GM23248 (cell line): ENCODE measurements at regions not wholly inside any gene's neighbourhood (a gene's known extent, or its start where the extent isn't known, plus 50 kb on each side); places are given as distances from the start of the nearest gene placed in this dataset.

Experiments used
- DNase-seq: peaks from one replicate; pipeline ENCODE4 v3.0.0-alpha.2; 2015
- H2AFZ ChIP-seq: fragments of 200-600 bp; sonication (generic); 2 replicates; pipeline ENCODE4 v1.6.1; 2016; ENCODE audit warnings: antibody characterized with exemption
- H3F3A ChIP-seq: fragments of 200-600 bp; sonication (generic); 2 replicates; pipeline ENCODE4 v1.6.1; 2016; ENCODE audit warnings: mild to moderate bottlenecking, antibody characterized with exemption, mixed run types; ENCODE audit not compliant: insufficient read depth
- H3K27ac ChIP-seq: fragments of 200-600 bp; sonication (generic); 2 replicates; pipeline ENCODE4 v1.5.1; 2016; ENCODE audit warnings: mild to moderate bottlenecking
- H3K27me3 ChIP-seq: fragments of 200-600 bp; sonication (generic); replicated peaks from 2 replicates; pipeline ENCODE4 v1.6.1; 2016; ENCODE audit warnings: mild to moderate bottlenecking; ENCODE audit not compliant: insufficient read depth
- H3K36me3 ChIP-seq: fragments of 200-600 bp; sonication (generic); 2 replicates; pipeline ENCODE4 v1.6.1; 2016; ENCODE audit warnings: low read depth, mild to moderate bottlenecking
- H3K4me1 ChIP-seq: fragments of 200-600 bp; sonication (generic); 2 replicates; pipeline ENCODE4 v1.6.1; 2016; ENCODE audit warnings: mild to moderate bottlenecking; ENCODE audit not compliant: insufficient read depth
- H3K4me2 ChIP-seq: fragments of 200-600 bp; sonication (generic); one replicate; pipeline ENCODE4 v1.6.1; 2016; ENCODE audit warnings: mild to moderate bottlenecking; ENCODE audit not compliant: unreplicated experiment
- H3K4me3 ChIP-seq: fragments of 200-600 bp; sonication (generic); 2 replicates; pipeline ENCODE4 v1.5.1; 2016; ENCODE audit warnings: mild to moderate bottlenecking
- H3K79me2 ChIP-seq: fragments of 200-600 bp; sonication (generic); 2 replicates; pipeline ENCODE4 v1.6.1; 2016; ENCODE audit warnings: mild to moderate bottlenecking; ENCODE audit not compliant: insufficient read depth
- H3K9ac ChIP-seq: fragments of 200-600 bp; sonication (generic); 2 replicates; pipeline ENCODE4 v1.6.1; 2016; ENCODE audit warnings: mild to moderate bottlenecking
- H3K9me2 ChIP-seq: fragments of 200-600 bp; sonication (generic); 2 replicates; pipeline ENCODE4 v1.6.1; 2016; ENCODE audit warnings: mixed run types, mild to moderate bottlenecking, moderate library complexity; ENCODE audit not compliant: insufficient read depth
- H3K9me3 ChIP-seq: fragments of 200-600 bp; sonication (generic); one replicate; pipeline ENCODE4 v1.6.1; 2017; ENCODE audit warnings: low read depth
- H4K20me1 ChIP-seq: fragments of 200-600 bp; sonication (generic); 2 replicates; pipeline ENCODE4 v1.6.0; 2016; ENCODE audit not compliant: insufficient read depth
- EZH2 ChIP-seq: fragments of 200-600 bp; sonication (generic); IDR thresholded peaks from 2 replicates; pipeline ENCODE4 v1.6.1; 2018; ENCODE audit warnings: antibody characterized with exemption, mild to moderate bottlenecking; ENCODE audit not compliant: insufficient read depth, poor library complexity, severe bottlenecking
- EZH2phosphoT487 ChIP-seq: fragments of 200-600 bp; sonication (generic); IDR thresholded peaks from 2 replicates; pipeline ENCODE4 v1.6.1; 2018; ENCODE audit warnings: antibody characterized with exemption, moderate library complexity, mild to moderate bottlenecking, low read depth; ENCODE audit not compliant: insufficient read depth
- WGBS, 2 experiments: methylation state at CpG; one replicate each; pipeline ENCODE4 v1.1.6; 2015 to 2017; ENCODE audit warnings: low lambda C conversion rate in 2 of 2, low coverage in 1 of 2; ENCODE audit errors: missing lambda C conversion rate in 2 of 2; 5-methylcytosine and 5-hydroxymethylcytosine counted together
- in situ Hi-C: fragments of 300-500 bp; cut with MboI; formaldehyde crosslinking; loops from 2 replicates; pipeline ENCODE4 v1.15.0; 2020

GRCh38 chr4:36394352-36394903, 113.0 kb downstream of the DTHD1 start:
- H3K27me3 ChIP-seq, result no peaks in the 10 kb centered on the region
- no peaks in the 10 kb centered on the region for H3K9me3 ChIP-seq
- no peak overlapping the region for H3K4me3 ChIP-seq
- no peak for DNase-seq
- TF ChIP-seq EZH2phosphoT487, result no peak
- no peak for TF ChIP-seq EZH2
- H2AFZ ChIP-seq, result no peak overlapping the region
- H3K36me3 ChIP-seq, result no peaks in the 10 kb centered on the region
- no peaks in the 10 kb centered on the region for H3K9me2 ChIP-seq
- 29 to 37% methylated on average over 5 of the region's 5 CpGs for WGBS, 2 experiments
- no peaks in the 10 kb centered on the region for H3K79me2 ChIP-seq
- no peak overlapping the region for H3K4me2 ChIP-seq
- H3K9ac ChIP-seq, result no peak overlapping the region
- H4K20me1 ChIP-seq, result no peaks in the 10 kb centered on the region
- no peaks in the 10 kb centered on the region for H3K4me1 ChIP-seq
- no peaks in the 10 kb centered on the region for H3F3A ChIP-seq
- in situ Hi-C loops, result no loop called here
- no peak overlapping the region for H3K27ac ChIP-seq

- no peak overlapping the region for H3K4me2 ChIP-seq
- H4K20me1 ChIP-seq, result no peaks in the 10 kb centered on the region
- 8 to 9% methylated on average over 2 of the region's 2 CpGs for WGBS, 2 experiments
- H3K9ac ChIP-seq, result no peak overlapping the region
- H3F3A ChIP-seq, result no peaks in the 10 kb centered on the region
- no peaks in the 10 kb centered on the region for H3K36me3 ChIP-seq
- H2AFZ ChIP-seq, result no peak overlapping the region
- H3K4me1 ChIP-seq, result no peaks in the 10 kb centered on the region
- no peak overlapping the region for H3K27ac ChIP-seq
- TF ChIP-seq EZH2phosphoT487 (no peak), EZH2 (no peak)
- DNase-seq, result peak; percentile 14
- H3K4me3 ChIP-seq, result no peak overlapping the region
- H3K9me3 ChIP-seq, result no peaks in the 10 kb centered on the region
- no peaks in the 10 kb centered on the region for H3K79me2 ChIP-seq
- no peaks in the 10 kb centered on the region for H3K27me3 ChIP-seq
- no peaks in the 10 kb centered on the region for H3K9me2 ChIP-seq
- in situ Hi-C loops, result loop anchor here (25.0 kb wide), 1 partner anchor 88 kb away; no protein-coding TSS in a partner anchor
These were observed 118.4 kb downstream of the DTHD1 start for GRCh38 chr4:36399762-36400353.

- TF ChIP-seq EZH2, result no peak
- TF ChIP-seq EZH2phosphoT487, result no peak
- in situ Hi-C loops, result loop anchor here (25.0 kb wide), 1 partner anchor 90 kb away; no protein-coding TSS in a partner anchor
- Histone ChIP-seq H3K4me2 (no peak overlapping the region), H3K79me2 (no peaks in the 10 kb centered on the region), H3K36me3 (no peaks in the 10 kb centered on the region), H3F3A (no peaks in the 10 kb centered on the region), H3K9me3 (no peaks in the 10 kb centered on the region), H3K4me1 (no peaks in the 10 kb centered on the region), H3K9ac (no peak overlapping the region), H4K20me1 (no peaks in the 10 kb centered on the region), H3K9me2 (no peaks in the 10 kb centered on the region), H3K27ac (no peak overlapping the region), H2AFZ (no peak overlapping the region), H3K27me3 (no peaks in the 10 kb centered on the region), H3K4me3 (no peak overlapping the region)
- DNase-seq, result no peak
- 25 to 26% methylated on average over 9 of the region's 9 CpGs for WGBS, 2 experiments
These were observed 120.8 kb downstream of the DTHD1 start for GRCh38 chr4:36402008-36402758.

- H3K9me2 ChIP-seq, result no peaks in the 10 kb centered on the region
- 26 to 31% methylated on average over 6 of the region's 6 CpGs for WGBS, 2 experiments
- DNase-seq, result no peak
- H3K79me2 ChIP-seq, result no peaks in the 10 kb centered on the region
- H3K4me1 ChIP-seq, result no peaks in the 10 kb centered on the region
- in situ Hi-C loops, result loop anchor here (25.0 kb wide), 1 partner anchor 99 kb away; no protein-coding TSS in a partner anchor
- no peak overlapping the region for H3K4me3 ChIP-seq
- no peaks in the 10 kb centered on the region for H3K9me3 ChIP-seq
- H3F3A ChIP-seq, result no peaks in the 10 kb centered on the region
- H3K27me3 ChIP-seq, result no peaks in the 10 kb centered on the region
- no peaks in the 10 kb centered on the region for H4K20me1 ChIP-seq
- H3K27ac ChIP-seq, result no peak overlapping the region
- TF ChIP-seq EZH2, result no peak
- TF ChIP-seq EZH2phosphoT487, result no peak
- H3K4me2 ChIP-seq, result no peak overlapping the region
- H3K36me3 ChIP-seq, result no peaks in the 10 kb centered on the region
- H2AFZ ChIP-seq, result no peak overlapping the region
- no peak overlapping the region for H3K9ac ChIP-seq
These were observed 129.9 kb downstream of the DTHD1 start for GRCh38 chr4:36411338-36411737.
